ENCODE measurements at regions not wholly inside any gene's neighbourhood (a gene's known extent, or its start where the extent isn't known, plus 50 kb on each side); places are given as distances from the start of the nearest gene placed in this dataset.

- Histone ChIP-seq H3K4me1 (ENCODE audit: control insufficient read depth in 1 of 2, low read depth in 2 of 2) (peaks cover 0 to 13% of the 10 kb centered on the region in 2 donors), H3K9me3 (no peaks in the 10 kb centered on the region), H3K27me3 (replicated peaks; ENCODE audit: insufficient read depth) (no peaks in the 10 kb centered on the region), H3K27ac (no peak overlapping the region), H3K4me3 (no peak overlapping the region), H3K36me3 (no peaks in the 10 kb centered on the region)
- ATAC-seq (ENCODE audit: insufficient number of reproducible peaks, low FRiP score, low read depth), result no peak
- TF ChIP-seq CTCF (IDR thresholded peaks at IDR 0.05), result no peak
- DNase-seq (ENCODE audit: low spot score), result no peak
These were observed 354.1 kb downstream of the GRIA2 start for GRCh38 chr4:157574606-157575005.

DNA sequence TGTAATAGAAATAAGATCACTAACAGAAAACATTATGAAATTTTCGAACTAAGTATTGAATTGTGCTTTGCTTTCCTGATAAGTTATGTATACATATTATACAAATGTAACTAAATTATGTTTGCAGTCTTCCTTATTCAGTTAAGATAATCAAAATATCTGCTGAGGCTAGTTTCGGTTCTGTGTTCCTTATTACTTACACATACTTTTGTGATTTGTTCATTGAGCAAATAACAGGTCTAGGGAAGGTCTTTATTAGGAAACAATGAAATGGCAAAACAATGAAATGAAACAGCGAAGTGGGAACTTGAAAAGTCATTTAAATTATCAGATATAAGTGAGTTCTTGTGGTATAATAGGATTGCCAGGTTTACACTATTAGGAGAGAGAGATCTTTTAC, 352.4 kb downstream of the GRIA2 start:
- no peaks in the 10 kb centered on the region for H3K4me1 ChIP-seq (ENCODE audit: control insufficient read depth in 1 of 2, low read depth in 2 of 2)
- no peak for DNase-seq (ENCODE audit: low spot score)
- no peak for ATAC-seq (ENCODE audit: insufficient number of reproducible peaks, low FRiP score, low read depth)
- no peak overlapping the region for H3K27ac ChIP-seq
- H3K36me3 ChIP-seq, result no peaks in the 10 kb centered on the region
- TF ChIP-seq CTCF (IDR thresholded peaks at IDR 0.05), result no peak
- H3K27me3 ChIP-seq (replicated peaks; ENCODE audit: insufficient read depth), result no peaks in the 10 kb centered on the region
- H3K9me3 ChIP-seq, result no peaks in the 10 kb centered on the region
- H3K4me3 ChIP-seq, result no peak overlapping the region

- Histone ChIP-seq H3K9me3 (no peaks in the 10 kb centered on the region), H3K27ac (no peak overlapping the region), H3K27me3 (replicated peaks; ENCODE audit: insufficient read depth) (no peaks in the 10 kb centered on the region), H3K4me1 (ENCODE audit: control insufficient read depth in 1 of 2, low read depth in 2 of 2) (no peaks in the 10 kb centered on the region), H3K36me3 (no peaks in the 10 kb centered on the region), H3K4me3 (no peak overlapping the region)
- no peak for ATAC-seq (ENCODE audit: insufficient number of reproducible peaks, low FRiP score, low read depth)
- no peak for TF ChIP-seq CTCF (IDR thresholded peaks at IDR 0.05)
- no peak for DNase-seq (ENCODE audit: low spot score)
These were observed 351.8 kb downstream of the GRIA2 start for GRCh38 chr4:157572284-157572683.

GRCh38 chr4:157564771-157565170, 344.2 kb downstream of the GRIA2 start:
- H3K4me1 ChIP-seq (ENCODE audit: control insufficient read depth in 1 of 2, low read depth in 2 of 2), result no peaks in the 10 kb centered on the region
- H3K4me3 ChIP-seq, result no peak overlapping the region
- no peak for TF ChIP-seq CTCF (IDR thresholded peaks at IDR 0.05)
- H3K27me3 ChIP-seq (replicated peaks; ENCODE audit: insufficient read depth), result no peaks in the 10 kb centered on the region
- no peak for ATAC-seq (ENCODE audit: insufficient number of reproducible peaks, low FRiP score, low read depth)
- no peak for DNase-seq (ENCODE audit: low spot score)
- no peaks in the 10 kb centered on the region for H3K9me3 ChIP-seq
- H3K27ac ChIP-seq, result no peak overlapping the region
- H3K36me3 ChIP-seq, result no peaks in the 10 kb centered on the region

GRCh38 chr4:157564218-157564617, 343.7 kb downstream of the GRIA2 start:
- Histone ChIP-seq H3K4me1 (ENCODE audit: control insufficient read depth in 1 of 2, low read depth in 2 of 2) (no peaks in the 10 kb centered on the region), H3K4me3 (no peak overlapping the region), H3K27me3 (replicated peaks; ENCODE audit: insufficient read depth) (no peaks in the 10 kb centered on the region), H3K27ac (no peak overlapping the region), H3K9me3 (no peaks in the 10 kb centered on the region), H3K36me3 (no peaks in the 10 kb centered on the region)
- DNase-seq (ENCODE audit: low spot score) (no peak), ATAC-seq (ENCODE audit: insufficient number of reproducible peaks, low FRiP score, low read depth) (no peak)
- no peak for TF ChIP-seq CTCF (IDR thresholded peaks at IDR 0.05)

Data from thoracic aorta (tissue), 2 donors.